ENCODE measurements at regions not wholly inside any gene's neighbourhood (a gene's known extent, or its start where the extent isn't known, plus 50 kb on each side); places are given as distances from the start of the nearest gene placed in this dataset.

DNA sequence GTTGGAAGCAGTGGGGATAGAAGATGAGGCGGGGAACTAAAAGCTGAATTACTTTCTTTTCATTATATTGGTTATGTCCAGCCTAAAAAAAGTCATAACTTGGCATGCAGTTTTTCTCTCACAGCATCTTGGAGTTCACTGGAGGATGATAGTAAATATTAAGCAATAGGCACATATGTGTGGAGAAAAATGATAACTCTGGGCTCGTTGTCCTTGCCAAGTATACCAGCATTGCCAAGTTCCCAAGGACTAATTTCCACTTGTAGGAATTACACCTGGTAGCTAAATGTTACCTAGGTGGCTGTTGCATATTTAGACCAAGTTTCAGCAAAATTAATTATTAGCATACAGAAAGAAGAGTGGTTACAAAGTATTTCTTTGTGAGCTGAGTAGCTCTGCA is 1007.6 kb downstream of the ANKRD7 start:
- TF ChIP-seq, protein P1, sequence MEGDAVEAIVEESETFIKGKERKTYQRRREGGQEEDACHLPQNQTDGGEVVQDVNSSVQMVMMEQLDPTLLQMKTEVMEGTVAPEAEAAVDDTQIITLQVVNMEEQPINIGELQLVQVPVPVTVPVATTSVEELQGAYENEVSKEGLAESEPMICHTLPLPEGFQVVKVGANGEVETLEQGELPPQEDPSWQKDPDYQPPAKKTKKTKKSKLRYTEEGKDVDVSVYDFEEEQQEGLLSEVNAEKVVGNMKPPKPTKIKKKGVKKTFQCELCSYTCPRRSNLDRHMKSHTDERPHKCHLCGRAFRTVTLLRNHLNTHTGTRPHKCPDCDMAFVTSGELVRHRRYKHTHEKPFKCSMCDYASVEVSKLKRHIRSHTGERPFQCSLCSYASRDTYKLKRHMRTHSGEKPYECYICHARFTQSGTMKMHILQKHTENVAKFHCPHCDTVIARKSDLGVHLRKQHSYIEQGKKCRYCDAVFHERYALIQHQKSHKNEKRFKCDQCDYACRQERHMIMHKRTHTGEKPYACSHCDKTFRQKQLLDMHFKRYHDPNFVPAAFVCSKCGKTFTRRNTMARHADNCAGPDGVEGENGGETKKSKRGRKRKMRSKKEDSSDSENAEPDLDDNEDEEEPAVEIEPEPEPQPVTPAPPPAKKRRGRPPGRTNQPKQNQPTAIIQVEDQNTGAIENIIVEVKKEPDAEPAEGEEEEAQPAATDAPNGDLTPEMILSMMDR (IDR thresholded peaks at IDR 0.05): no peak
- TF ChIP-seq POLR2A (IDR thresholded peaks at IDR 0.05): no peak

All from heart left ventricle (tissue), 13 donors.